Caco-2 (cell line): ENCODE measurements at regions not wholly inside any gene's neighbourhood (a gene's known extent, or its start where the extent isn't known, plus 50 kb on each side); places are given as distances from the start of the nearest gene placed in this dataset.

Source experiments
- BruUV-seq: library from RNA; stranded (reverse); fragments of 400-500 nt; replicated peaks from 2 replicates; lab custom pipeline; 2021; lab: Mats Ljungman, UMichigan
- CTCF ChIA-PET: fragments of 300-600 bp; sonication (Branson Sonifier 250); formaldehyde crosslinking; loops from one replicate; lab custom pipeline; 2022; ENCODE audit warnings: antibody characterized with exemption; lab: Charles Lee
- POLR2A ChIA-PET: fragments of 300-600 bp; sonication (Branson Sonifier 250); formaldehyde crosslinking; loops from one replicate; lab custom pipeline; 2022; ENCODE audit warnings: antibody characterized with exemption; lab: Charles Lee
- DNase-seq, 2 experiments: peaks; one replicate each; pipeline versions ENCODE4 v3.0.0 to v3.0.0-alpha.2; 2020 to 2022
- H3K27me3 ChIP-seq: replicated peaks from 2 replicates; pipeline ENCODE4 v1.6.0; 2011; ENCODE audit warnings: low read length; ENCODE audit not compliant: control insufficient read depth, insufficient read depth
- H3K36me3 ChIP-seq: 2 replicates; pipeline ENCODE4 v1.5.1; 2011; ENCODE audit warnings: low read length; ENCODE audit not compliant: control insufficient read depth, insufficient read depth
- H3K4me1 ChIP-seq: fragments of 250-450 bp; sonication (Bioruptor Pico); 2 replicates; pipeline ENCODE4 v1.5.1; 2020; ENCODE audit warnings: mild to moderate bottlenecking
- H3K4me3 ChIP-seq: 2 replicates; pipeline ENCODE4 v1.5.1; 2011; ENCODE audit warnings: low read depth, mild to moderate bottlenecking, control low read depth, low read length
- H3K9me3 ChIP-seq: fragments of 250-450 bp; sonication (Bioruptor Pico); 2 replicates; pipeline ENCODE4 v1.5.1; 2020; ENCODE audit warnings: mild to moderate bottlenecking, moderate library complexity
- H3K27ac Mint-ChIP-seq: one replicate; pipeline ENCODE4 v1.8.0; 2022; ENCODE audit warnings: mixed read lengths; ENCODE audit not compliant: unreplicated experiment
- H3K27me3 Mint-ChIP-seq: one replicate; pipeline ENCODE4 v1.8.0; 2022; ENCODE audit warnings: mixed read lengths; ENCODE audit not compliant: insufficient read depth, unreplicated experiment
- H3K36me3 Mint-ChIP-seq: one replicate; pipeline ENCODE4 v1.8.0; 2022; ENCODE audit warnings: mild to moderate bottlenecking, mixed read lengths; ENCODE audit not compliant: insufficient read depth, unreplicated experiment
- H3K4me1 Mint-ChIP-seq: one replicate; pipeline ENCODE4 v1.8.0; 2022; ENCODE audit warnings: low read depth, mixed read lengths; ENCODE audit not compliant: unreplicated experiment
- H3K4me3 Mint-ChIP-seq: one replicate; pipeline ENCODE4 v1.8.0; 2022; ENCODE audit warnings: mild to moderate bottlenecking, moderate library complexity, mixed read lengths; ENCODE audit not compliant: unreplicated experiment
- H3K9me3 Mint-ChIP-seq: one replicate; pipeline ENCODE4 v1.8.0; 2022; ENCODE audit warnings: mixed read lengths; ENCODE audit not compliant: unreplicated experiment
- intact Hi-C: fragments of 100-400 bp; cut with micrococcal nuclease; formaldehyde crosslinking; loops from one replicate; pipeline ENCODE4 v1.10.0; 2022; ENCODE audit not compliant: unreplicated experiment
- TF ChIP-seq, protein P1 (sequence below), 2 experiments: fragments of 200-600 bp in 1 of 2; IDR thresholded peaks; 1 replicate in 1 of 2; 2 replicates in 1 of 2; pipeline versions ENCODE4 v1.5.1 to v1.8.0; 2011 to 2022; ENCODE audit warnings: antibody characterized with exemption in 1 of 2, control low read depth in 1 of 2, inconsistent platforms in 1 of 2, low read depth in 1 of 2, low read length in 1 of 2, mild to moderate bottlenecking in 1 of 2, moderate library complexity in 1 of 2; ENCODE audit not compliant: insufficient read depth in 1 of 2, severe bottlenecking in 1 of 2, unreplicated experiment in 1 of 2

DNA sequence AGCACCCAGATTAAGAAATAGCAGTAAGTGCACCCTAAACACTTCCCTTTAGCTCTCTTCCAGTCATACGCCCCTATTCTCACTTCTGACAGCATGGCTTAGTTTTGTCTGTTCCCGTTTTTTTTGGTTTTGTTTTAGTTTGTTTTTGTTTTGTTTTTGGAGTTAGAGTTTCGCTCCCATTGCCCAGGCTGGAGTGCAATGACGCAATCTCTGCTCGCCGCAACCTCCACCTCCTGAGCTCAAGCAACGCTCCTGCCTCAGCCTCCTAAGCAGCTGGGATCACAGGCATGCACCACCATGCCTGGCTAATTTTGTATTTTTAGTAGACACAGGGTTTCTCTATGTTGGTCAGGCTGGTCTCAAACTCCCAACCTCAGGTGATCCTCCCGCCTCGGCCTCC lies 2067.7 kb downstream of the SUCLG1 start:
- Histone ChIP-seq H3K36me3 (no peaks in the 10 kb centered on the region), H3K27me3 (no peaks in the 10 kb centered on the region; the same call in 1 of the 2 replicates), H3K4me3 (no peak overlapping the region), H3K4me1 (no peaks in the 10 kb centered on the region), H3K9me3 (no peaks in the 10 kb centered on the region)
- no peak for DNase-seq
- no peaks in the 10 kb centered on the region for H3K36me3 Mint-ChIP-seq
- TF ChIP-seq, protein P1, sequence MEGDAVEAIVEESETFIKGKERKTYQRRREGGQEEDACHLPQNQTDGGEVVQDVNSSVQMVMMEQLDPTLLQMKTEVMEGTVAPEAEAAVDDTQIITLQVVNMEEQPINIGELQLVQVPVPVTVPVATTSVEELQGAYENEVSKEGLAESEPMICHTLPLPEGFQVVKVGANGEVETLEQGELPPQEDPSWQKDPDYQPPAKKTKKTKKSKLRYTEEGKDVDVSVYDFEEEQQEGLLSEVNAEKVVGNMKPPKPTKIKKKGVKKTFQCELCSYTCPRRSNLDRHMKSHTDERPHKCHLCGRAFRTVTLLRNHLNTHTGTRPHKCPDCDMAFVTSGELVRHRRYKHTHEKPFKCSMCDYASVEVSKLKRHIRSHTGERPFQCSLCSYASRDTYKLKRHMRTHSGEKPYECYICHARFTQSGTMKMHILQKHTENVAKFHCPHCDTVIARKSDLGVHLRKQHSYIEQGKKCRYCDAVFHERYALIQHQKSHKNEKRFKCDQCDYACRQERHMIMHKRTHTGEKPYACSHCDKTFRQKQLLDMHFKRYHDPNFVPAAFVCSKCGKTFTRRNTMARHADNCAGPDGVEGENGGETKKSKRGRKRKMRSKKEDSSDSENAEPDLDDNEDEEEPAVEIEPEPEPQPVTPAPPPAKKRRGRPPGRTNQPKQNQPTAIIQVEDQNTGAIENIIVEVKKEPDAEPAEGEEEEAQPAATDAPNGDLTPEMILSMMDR (IDR thresholded peaks at IDR 0.05; ENCODE audit: insufficient read depth in 1 of 2, low read depth in 1 of 2, low read length in 1 of 2, severe bottlenecking in 1 of 2, unreplicated experiment in 1 of 2), result no peak
- H3K27ac Mint-ChIP-seq, result no peak overlapping the region
- POLR2A ChIA-PET, result no interaction called here
- no peaks in the 10 kb centered on the region for H3K9me3 Mint-ChIP-seq
- no TSS peak for BruUV-seq
- H3K4me3 Mint-ChIP-seq, result no peak overlapping the region
- CTCF ChIA-PET, result no interaction called here
- intact Hi-C loops, result no loop called here
- H3K4me1 Mint-ChIP-seq, result no peaks in the 10 kb centered on the region
- H3K27me3 Mint-ChIP-seq, result no peaks in the 10 kb centered on the region

DNA sequence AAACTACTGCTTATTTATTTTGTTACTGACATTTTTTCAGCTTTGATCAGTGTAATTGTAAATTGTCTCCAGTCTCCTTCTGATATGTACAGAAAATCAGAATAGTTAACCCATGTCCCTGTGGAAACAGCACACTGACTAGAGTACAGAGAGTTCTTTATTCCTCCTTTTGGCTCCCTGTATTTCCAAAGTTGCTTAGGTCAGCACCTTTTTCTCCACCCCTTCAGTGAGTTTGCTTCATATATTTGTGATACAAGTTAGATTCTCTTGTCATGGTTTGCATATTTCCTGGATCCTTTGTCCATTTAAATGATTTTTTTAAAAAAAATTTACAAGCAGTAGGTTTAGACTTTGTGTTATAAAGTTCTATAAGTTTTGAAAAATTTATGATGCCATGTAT lies 2051.1 kb upstream of the LRRTM1 start:
- intact Hi-C loops, result no loop called here
- no peaks in the 10 kb centered on the region for H3K36me3 ChIP-seq
- CTCF ChIA-PET, result no interaction called here
- POLR2A ChIA-PET, result no interaction called here
- no TSS peak for BruUV-seq
- H3K4me1 ChIP-seq, result no peaks in the 10 kb centered on the region
- H3K4me1 Mint-ChIP-seq, result no peaks in the 10 kb centered on the region
- peaks cover 9% of the 10 kb centered on the region for H3K9me3 Mint-ChIP-seq
- no peak for DNase-seq
- no peak overlapping the region for H3K4me3 Mint-ChIP-seq
- H3K27ac Mint-ChIP-seq, result no peak overlapping the region
- no peaks in the 10 kb centered on the region for H3K9me3 ChIP-seq
- no peaks in the 10 kb centered on the region for H3K36me3 Mint-ChIP-seq
- TF ChIP-seq, protein P1 (IDR thresholded peaks at IDR 0.05; ENCODE audit: insufficient read depth in 1 of 2, low read depth in 1 of 2, low read length in 1 of 2, severe bottlenecking in 1 of 2, unreplicated experiment in 1 of 2), result no peak
- H3K4me3 ChIP-seq, result no peak overlapping the region
- no peaks in the 10 kb centered on the region for H3K27me3 ChIP-seq
- H3K27me3 Mint-ChIP-seq, result no peaks in the 10 kb centered on the region

DNA sequence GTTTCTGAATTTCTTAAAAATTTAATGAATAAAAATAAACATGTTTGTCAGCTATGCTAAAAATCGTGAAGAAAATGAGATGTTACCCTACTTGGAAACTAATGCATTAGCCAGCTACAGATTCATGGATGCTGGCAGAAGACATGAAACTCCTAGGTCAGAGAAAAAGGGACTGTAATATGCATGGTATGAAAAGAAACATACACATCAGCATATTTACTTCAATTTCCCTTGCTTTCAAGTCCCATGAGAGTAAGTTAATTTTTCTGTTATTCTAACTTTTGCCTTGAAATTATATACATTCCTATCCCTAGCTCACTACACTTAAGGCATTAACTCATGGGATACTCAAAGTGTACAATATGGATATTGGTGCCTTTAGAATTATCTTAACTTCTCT lies 2041.4 kb upstream of the LRRTM1 start:
- CTCF ChIA-PET, result no interaction called here
- no TSS peak for BruUV-seq

More for the DNA sequence above, 2041.4 kb upstream of the LRRTM1 start:
- POLR2A ChIA-PET, result no interaction called here
- no peak overlapping the region for H3K4me3 ChIP-seq
- Mint-ChIP-seq H3K9me3 (no peaks in the 10 kb centered on the region), H3K4me1 (no peaks in the 10 kb centered on the region), H3K27ac (no peak overlapping the region), H3K36me3 (no peaks in the 10 kb centered on the region), H3K27me3 (no peaks in the 10 kb centered on the region), H3K4me3 (no peak overlapping the region)
- H3K4me1 ChIP-seq, result no peaks in the 10 kb centered on the region
- intact Hi-C loops, result no loop called here
- DNase-seq, result no peak
- H3K27me3 ChIP-seq, result no peaks in the 10 kb centered on the region
- H3K9me3 ChIP-seq, result no peaks in the 10 kb centered on the region
- H3K36me3 ChIP-seq, result no peaks in the 10 kb centered on the region
- TF ChIP-seq, protein P1 (IDR thresholded peaks at IDR 0.05; ENCODE audit: insufficient read depth in 1 of 2, low read depth in 1 of 2, low read length in 1 of 2, severe bottlenecking in 1 of 2, unreplicated experiment in 1 of 2), result no peak
